ENCODE measurements at regions not wholly inside any gene's neighbourhood (a gene's known extent, or its start where the extent isn't known, plus 50 kb on each side); places are given as distances from the start of the nearest gene placed in this dataset.
"Not testable (repeated sequence)": the region's sequence is repeated elsewhere in the genome, so short reads cannot be mapped to it uniquely, and the experiment has no call there.

DNA sequence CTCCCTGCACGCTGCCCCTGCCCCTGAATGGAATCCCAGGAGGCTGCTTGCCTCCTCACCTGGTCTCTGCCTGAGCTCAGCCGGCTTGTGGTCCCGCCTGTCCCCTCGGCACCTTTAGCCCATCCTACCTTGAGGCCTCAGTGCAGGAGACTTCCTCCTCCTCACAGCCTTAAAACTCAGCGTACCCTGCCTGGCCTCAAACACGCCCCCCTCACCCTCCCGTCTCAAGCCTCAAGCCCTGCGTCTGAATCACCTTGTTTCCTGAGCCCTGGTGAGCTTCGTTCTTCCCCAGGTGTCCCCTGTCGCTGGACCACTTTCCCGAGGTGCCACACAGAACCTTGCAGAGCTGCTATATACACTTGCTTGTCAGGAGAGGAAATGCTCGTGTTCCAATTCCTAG lies 110.2 kb upstream of the SPIN1 start:
- DNase-seq = no peak

DNA sequence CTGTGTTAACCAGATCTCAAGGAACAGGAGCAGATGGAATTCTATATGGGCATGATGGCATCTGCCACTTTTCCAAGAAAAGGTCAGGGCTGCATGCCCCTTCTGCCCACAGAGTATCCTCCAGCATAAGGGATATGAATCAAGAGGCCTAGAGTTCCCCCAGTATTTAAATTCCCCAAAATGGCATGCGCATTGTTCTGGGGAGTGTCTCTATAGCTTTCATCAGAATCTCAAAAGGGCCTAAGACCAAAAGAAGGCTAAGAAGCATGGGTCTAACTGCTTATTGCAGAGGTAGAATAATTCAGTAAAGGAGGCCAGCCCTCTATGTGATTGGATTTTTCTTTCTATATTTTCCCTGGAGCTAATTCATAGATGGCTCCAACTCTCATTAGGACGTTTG lies 114.2 kb upstream of the SPIN1 start:
- DNase-seq = no peak

DNA sequence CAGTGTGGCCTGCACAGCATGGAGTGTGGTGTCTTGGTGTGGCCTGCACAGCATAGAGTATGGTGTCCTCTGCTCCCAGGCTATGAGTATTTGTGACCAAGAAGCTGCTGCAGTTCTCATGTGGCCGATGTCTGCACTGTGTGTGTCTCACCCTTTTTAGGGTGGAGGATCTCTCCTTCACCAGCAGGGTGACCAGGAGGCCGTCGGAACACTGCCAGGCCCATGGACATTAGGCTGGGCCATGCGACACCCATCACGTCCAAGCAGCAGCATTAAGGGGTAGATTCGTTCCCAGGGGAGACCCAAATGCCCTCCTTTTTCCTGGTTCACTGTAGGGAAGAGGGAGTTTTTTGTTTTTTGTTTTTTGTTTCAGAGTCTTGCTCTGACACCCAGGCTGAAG lies 115.3 kb upstream of the SPIN1 start:
- no peak for DNase-seq

DNA sequence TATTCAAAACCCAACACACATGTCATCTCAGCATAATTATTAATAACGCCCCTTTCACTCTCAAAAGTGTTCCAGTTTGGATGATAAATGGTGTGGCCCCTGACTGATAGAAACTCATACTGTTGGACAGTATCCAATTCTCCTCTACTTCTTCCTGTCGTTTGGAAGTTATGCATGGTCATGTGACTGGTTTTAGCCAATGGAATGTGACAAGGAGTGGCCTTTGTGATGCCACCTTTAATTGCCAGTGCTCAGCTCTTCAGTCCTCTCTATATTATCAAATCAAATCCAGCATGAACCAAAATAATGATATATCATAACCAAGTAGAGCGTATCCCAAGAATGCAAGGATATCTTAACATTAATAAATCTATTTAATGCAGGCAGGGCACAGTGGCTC lies 117.8 kb upstream of the SPIN1 start:
- no peak for DNase-seq

DNA sequence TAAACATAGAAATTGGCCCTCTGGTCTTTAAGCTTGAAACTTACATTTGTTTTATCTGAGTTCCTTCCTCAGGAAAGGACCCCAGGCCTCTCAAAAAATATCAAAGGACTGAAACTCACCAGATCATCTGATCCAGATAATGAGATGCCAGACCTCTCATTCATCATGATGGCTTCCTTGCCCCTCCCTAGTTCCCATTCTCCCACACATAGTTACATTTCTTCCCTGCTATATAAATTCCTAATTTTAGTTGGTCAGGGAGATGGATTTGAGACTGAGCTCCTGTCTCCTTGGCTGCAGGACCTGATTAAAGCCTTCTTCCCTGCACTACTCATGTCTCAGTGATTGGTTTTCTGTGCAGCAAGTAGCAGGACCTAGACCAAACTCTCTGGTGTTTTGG lies 119.4 kb upstream of the SPIN1 start:
- no peak for DNase-seq

DNA sequence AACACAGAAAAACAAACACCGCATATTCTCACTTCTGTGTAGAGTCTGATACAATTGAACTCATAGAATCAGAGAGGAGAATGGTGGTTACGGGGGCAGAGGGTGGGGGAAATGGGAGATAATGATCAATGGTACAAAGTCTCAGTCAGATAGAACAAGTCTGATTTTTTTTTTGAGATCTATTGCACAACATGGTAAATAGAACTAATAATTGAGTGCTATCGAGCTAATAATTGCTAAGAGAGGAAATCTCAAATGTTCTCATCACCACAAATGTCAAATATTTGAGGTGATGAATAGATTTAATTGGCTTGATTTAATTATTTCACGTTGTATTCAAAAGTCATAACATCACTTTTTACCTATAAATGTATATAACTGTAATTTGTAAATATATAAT lies 121.0 kb upstream of the SPIN1 start:
- no peak for DNase-seq

DNA sequence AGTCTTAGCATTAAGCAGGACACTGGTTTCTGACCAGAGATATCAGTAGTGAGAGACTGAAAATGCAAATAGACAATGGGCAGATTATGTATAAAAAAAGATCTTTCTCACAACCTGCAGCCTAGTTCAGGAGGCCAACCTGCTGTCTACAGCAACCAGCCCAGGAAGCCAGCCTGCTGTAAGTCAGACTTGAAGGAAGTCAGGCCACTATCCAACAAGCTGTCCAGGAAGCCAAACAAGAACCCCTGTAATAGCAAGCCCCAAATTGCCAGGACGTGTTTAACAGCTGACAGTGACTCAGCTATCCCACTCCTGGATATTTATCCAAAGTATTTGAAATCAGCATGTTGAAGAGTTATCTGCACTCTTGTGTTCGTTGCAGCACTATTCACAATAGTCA lies 121.8 kb upstream of the SPIN1 start:
- no peak for DNase-seq

DNA sequence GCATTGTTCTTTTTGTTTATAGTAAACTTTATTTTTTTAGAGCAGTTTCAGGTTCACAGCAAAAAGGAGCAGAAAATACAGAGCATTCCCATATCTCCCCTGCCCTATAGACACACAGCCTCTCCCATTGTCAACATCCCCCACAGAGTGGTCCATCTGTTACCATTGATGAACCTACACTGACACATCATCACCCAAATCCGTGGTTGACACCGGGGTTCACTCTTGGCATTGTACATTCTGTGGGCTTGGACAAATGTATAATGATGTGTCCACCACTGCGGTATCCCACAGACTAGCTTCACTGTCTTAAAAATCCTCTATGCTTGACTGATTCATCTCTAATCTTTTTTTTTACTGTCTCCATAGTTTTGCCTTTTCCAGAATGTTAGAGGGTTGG lies 120.7 kb upstream of the SPATA31C2 start:
- DNase-seq = no peak

DNA sequence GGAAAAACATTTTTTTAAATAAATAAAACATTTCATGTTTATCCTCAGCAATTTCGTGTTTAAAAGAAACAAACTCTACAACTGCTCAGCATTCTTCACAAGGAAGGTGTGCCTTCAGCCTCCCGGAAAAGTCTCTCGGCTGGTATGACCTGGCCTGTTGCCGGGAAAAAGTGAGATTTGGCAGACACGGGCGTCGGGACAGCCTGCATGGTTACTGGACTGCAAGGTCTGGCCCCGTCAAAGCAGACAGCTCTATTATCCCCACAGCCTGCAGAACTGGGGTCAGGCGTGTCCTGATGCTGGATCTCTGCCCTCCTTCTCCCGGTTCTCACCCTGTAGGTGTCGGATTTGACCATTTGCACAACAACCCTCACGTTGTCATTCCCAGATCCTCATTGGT lies 120.3 kb upstream of the SPATA31C2 start:
- DNase-seq = no peak

DNA sequence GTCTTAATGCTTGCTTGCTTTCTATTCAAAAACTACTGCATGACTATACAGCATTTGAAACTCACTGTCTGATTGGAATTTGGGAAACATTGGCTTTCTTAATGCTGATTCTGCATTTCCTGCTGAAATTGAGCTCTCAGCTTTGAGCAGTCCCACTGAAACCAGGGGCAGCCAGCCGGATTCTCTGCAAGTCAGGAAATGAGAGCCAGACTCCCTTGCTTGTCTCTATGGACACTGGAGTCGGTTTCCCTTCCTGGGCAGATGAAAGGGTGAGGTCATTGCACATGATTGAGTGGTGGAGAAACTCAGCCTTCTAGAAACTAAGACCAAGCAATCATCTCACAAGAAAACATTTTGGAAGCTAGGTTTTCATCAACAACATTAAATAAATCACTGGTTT lies 119.7 kb upstream of the SPATA31C2 start:
- DNase-seq = no peak

DNA sequence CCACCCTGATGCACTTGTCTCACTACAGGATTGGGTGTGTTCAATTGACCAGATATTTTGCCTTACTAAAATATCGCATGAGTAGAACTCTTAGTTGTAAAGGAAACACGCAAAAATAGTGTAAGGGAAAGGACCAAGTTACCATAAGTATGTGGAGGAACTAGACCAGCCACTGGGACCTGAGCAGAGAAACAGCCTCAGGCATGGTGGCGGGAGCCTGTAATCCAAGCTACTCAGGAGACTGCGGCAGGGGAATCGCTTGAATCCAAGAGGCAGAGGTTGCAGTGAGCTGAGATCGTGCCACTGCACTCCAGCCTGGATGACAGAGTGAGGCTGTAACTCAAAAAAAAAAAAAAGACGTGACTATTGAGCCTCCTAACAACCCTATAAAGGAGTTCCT lies 117.9 kb upstream of the SPATA31C2 start:
- no peak for DNase-seq

DNA sequence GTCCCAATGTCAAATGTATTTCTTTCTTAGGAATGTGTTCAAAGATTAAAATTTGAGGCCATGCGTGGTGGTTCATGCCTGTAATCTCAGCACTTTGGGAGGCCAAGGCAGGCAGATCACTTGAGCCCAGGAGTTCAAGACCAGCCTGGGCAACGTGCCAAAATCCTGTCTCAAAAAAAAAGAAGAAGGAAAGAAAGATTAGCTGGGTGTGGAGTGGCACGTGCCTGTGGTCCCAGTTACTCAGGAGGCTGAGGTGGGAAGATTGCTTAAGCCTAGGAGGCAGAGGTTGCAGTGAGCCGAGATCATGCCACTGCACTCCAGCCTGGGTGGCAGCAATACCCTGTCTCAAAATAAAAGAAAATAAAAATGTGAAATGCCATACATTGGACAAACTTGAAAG lies 117.5 kb upstream of the SPATA31C2 start:
- DNase-seq = not testable (repeated sequence)

DNA sequence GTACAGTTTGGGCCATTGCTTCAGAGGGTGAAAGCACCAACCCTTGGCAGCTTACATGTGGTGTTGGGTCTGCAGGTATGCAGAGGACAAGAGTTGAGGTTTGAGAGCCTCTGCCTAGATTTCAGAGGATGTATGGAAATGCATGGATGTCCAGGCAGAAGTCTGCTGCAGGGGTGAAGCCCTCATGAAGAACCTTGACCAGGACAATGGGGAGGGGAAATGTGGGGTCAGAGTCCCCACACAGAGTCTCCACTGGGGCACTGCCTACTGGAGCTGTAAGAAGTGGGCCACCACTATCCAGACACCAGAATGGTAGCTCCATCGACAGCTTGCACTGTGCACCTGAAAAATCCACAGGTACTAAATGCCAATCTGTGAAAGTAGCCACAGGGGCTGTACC lies 113.6 kb upstream of the SPATA31C2 start:
- DNase-seq = no peak

DNA sequence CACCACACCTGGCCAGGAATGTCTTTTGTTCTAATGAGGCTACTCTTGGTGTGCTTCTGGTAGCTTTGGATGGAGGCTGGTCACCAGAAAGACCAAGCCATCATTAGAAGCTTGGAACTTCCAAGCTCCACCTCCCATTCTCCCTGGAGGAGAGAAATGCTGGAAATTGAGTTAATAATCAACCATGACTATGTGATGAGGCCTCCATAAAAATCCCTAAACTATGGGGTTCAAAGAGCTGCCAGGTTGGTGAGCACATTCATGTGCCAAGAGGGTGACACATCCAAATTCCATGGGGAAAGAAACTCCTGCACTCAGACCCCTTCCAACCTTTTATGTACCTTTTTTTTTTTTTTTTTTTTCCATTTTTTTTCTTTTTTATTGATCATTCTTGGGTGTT lies 105.5 kb upstream of the SPATA31C2 start:
- DNase-seq = no peak

DNA sequence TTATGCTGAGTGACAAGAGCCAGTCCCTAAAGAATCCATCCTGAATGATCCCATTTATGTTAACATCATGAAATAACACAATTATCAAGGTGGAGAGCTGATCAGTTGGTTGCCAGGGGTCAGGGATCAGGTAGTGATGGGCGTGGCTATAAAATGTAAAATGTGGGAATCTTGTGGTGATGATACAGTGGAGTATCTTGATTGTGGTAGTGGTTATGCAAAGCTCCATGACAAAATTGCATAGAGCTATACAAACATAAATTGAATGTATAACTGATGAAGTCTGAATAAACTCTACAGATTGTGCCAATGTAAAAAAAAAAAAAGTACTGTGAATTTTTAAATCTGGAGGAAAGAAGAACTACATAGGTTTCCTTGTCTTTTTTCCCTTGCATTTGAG lies 104.6 kb upstream of the SPATA31C2 start:
- no peak for DNase-seq

DNA sequence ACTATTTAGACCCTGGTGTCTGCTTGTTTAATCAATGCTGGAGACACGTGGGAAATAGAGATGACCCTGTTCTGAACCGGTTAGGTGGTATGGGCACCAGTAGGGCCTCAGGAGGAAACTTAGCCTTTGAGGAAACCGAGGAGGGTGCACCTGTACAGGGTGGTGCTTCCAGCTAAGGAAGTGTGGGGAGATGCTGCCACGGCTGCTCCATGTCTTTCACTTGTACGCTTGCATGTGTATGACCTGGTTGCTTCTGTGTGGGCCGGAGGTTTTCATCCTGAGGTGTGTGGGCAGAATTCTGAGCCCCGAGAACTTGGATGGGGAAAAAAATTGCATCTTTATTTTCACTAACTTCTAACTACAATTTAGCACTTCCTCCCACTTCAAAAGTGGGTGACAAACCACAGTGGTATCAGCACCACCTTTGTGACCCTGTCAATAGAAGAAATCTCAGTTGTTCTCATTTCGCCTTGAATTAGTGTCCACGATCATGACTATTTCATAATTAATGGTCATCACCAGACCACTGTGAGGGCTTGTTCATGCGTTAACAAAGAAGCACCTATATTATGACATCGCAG lies 99.8 kb upstream of the SPATA31C2 start:
- no peak for DNase-seq

DNA sequence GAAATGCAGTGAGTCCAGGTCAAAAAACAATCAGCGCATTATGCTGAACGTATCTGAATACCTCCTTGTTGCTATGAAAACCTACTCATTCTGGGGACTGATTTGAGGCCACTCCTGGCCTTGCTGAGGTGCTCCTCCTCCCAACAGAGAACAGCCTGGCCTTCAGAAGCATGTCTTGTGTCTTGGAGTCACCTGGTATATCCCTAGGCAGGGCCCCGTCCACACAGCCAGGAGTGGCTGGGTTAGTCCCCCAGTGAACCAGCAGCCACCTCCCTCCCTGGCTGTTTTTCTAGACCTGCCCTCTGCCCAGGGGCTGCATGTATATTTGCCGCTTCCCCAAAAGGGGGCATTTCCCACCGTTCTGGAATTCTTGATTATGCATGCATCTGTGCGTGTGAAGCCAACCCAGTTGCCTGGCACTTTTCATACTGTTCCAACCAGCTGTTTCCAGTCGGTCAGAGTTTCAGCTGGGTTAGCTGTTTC lies 99.2 kb upstream of the SPATA31C2 start:
- DNase-seq = no peak

DNA sequence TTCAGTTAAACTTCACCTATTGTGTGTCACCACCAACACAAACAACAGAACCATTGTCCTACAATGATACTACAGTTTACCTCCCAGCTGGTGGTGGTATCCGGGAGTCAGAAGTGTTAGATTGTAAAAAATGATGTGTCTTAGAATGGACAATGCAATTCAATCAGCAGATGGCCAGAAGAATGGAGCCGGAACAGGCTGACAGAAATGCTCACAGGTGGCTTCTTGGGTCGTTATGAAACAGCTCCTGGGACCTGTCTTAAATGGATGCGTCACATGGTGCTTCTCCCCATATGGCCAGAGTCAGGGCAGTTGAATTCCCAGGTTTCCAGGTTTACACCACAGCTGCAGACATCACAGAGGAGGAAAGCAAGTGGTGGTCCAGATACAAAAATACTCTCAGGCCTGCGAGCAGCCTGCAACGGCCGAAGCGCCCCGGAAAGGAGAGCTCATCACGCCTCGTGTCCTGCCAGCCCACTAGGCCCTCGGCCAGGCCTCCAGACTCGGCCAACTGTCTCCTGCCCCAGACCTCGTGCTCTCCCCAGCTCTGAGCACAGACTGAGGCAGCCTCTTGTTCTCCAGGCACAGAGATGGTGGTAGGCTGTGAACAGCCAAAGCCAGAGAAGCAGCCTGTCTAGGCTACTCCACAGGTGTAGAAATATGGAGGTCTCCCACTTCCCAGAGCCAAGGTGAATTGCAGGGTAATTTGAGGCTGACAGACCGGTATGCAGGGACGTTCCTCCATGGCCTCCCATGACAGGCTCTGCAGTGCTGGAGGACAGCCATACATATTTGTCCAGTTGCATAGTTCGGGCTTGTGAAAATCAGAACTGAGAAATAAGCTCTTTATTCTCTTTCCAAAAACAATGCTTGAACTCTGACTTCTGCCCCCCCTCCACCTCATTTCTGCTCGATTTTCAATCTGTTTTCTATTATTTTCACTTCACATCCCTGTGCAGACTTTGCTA lies 98.5 kb upstream of the SPATA31C2 start:
- no peak for DNase-seq

DNA sequence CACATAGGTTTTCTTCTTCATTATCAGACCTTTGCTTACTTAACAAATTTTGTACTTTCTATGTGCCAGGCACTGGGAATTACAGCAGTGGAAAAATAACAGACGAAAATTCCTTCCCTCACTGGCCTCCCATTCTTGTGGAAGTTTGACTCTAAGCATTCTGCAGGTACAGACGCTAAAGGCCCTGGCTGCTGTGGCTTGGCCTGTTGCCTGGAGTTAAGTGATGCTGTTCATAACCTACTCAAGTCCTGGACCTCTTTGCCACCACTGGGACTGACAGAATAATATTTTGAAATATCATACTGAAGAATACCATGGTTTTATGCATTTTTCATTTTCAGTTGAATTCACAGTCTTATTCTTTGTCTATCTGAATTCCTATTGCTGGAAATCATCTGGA lies 97.3 kb upstream of the SPATA31C2 start:
- DNase-seq = no peak

DNA sequence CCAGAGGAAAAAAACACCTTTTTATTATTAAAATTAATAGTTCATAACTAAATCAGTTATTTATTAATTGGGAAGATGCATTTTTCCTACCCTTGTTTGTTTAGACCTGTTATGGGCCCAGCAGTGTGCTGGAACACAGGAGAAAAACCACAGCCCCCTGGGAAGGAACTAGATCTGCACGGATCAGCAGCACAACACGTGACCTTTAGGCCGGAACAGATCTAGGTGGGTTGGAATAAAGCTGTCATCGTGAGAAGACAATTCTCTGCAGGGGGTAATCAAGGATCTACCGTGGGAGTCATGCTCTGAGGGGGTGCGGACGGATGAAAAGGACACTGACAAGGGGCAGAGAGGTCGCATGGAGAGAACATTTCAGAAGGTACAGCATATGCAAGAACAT lies 95.8 kb upstream of the SPATA31C2 start:
- DNase-seq = no peak

DNA sequence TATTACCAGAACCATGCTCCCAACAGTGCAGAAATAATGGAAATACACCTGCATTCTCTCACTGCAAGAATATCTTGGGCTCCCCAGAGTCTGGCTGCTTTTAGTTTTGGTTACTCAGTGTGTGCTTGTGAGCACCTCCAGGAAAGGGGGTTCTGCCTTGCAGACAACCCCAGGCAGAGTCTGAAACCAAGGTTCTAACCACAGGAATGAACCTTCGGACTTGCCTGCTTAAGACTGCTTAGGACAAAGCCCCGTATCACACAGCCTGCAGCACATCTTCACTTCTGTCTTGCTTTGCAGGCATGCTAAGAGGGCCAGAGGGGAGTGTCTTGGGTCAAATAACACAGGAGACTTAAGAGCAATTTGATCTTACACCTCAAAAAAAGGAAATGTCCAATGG lies 94.8 kb upstream of the SPATA31C2 start:
- DNase-seq = no peak

DNA sequence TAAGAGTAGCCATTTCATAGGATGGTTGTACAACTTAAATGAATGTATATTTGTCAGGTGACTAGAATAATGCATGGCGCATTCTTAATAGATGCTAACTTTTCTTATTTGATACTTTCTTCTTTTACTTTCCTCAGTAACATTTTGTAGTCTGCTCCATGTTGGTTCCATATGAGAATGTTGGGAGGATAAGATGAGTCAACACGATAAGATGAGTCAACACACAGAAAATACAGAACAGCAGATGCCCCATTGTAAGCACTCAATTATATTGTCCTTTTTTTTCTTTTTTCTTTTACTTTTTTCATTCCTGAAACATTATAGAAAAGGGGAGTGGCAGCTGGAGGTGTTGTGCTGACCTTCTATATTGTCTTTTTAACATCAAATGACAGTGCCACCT lies 92.3 kb upstream of the SPATA31C2 start:
- DNase-seq = no peak

DNA sequence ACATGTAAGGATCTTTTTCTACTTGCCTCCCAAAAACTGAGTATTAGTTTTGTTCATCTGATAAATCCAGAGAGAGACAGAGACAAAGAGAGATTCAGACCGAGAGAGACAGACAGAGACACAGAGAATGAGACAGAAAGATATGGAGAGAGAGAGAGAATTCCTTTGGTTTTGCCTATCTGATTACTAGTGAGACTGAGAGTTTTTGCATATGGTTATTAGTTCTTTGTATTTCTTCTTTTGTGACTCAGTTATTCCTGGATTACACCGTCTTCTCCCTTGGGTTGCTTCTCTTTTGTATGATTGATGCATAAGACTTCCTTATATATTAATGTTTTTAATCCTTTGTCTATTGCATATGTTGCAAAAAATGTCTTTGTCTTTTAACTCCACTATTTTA lies 91.2 kb upstream of the SPATA31C2 start:
- no peak for DNase-seq

DNA sequence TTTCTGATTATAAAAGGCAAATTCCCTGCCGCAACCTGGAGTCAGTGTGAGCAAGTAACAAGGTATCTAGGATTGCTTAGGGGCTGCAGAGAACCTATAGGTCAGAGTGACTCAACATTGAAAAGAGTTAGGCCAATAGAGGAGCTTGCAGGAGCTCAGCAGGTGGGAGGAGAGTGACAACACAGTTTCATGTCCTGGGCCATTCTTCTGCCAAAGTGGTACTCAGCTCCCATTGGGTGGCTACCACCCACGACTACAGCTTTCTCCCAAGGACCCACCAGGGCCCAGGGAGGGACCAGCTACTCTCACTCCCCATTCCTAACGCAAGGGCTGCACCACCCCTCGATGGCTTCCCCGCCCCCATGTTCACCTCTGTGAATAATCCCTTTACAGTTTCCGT lies 86.7 kb upstream of the SPATA31C2 start:
- DNase-seq = no peak

DNA sequence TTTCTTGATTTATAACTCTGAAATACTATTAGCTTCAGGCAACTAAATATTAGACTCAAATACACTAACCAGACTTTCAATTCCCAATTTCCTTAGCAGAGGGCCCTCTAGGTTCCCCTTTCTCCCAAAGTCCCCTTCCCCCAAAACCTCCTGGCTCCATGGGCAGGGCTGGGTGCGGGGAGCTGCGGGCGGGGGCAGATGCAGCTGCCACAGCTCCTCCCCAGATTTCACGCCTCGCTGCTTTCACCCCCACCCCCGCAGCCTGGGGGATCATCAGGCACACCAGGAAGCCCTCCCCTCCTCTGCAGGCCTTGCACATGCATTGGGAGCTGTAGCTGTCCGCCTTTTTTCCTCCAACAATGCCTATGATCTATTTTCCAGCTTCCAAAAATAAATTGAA lies 82.8 kb upstream of the SPATA31C2 start:
- no peak for DNase-seq

Data from NCI-H446 (cell line).